ENCODE measurements at regions not wholly inside any gene's neighbourhood (a gene's known extent, or its start where the extent isn't known, plus 50 kb on each side); places are given as distances from the start of the nearest gene placed in this dataset.
A peak's percentile ranks its signal among the peaks of the same experiment; 100 is the strongest.

DNA sequence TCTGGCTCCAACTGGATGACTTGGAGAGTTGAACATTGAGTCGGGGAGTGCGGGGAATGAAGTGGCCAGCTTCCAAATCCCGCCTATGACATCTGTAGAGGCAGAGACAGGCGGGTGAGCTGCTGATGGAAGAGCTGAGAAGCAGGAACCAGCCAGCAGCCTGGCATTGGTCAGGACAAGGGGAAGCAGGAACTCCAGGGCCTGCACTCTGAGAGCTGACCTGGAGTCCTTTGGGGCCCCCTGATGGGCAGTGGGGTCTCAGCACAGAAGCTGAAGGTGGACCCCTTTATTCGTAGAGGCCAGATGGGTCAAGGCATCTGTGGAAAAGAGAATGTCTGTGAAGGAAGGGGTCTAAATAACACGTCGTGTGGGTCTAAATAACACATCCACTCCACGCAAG is 57.0 kb downstream of the SEC61G start:
- no peak for DNase-seq (ENCODE audit: low read depth in 2 of 2)

GRCh38 chr7:54699715-54700114 is 59.3 kb downstream of the SEC61G start:
- no peak for DNase-seq (ENCODE audit: low read depth in 2 of 2)

DNA sequence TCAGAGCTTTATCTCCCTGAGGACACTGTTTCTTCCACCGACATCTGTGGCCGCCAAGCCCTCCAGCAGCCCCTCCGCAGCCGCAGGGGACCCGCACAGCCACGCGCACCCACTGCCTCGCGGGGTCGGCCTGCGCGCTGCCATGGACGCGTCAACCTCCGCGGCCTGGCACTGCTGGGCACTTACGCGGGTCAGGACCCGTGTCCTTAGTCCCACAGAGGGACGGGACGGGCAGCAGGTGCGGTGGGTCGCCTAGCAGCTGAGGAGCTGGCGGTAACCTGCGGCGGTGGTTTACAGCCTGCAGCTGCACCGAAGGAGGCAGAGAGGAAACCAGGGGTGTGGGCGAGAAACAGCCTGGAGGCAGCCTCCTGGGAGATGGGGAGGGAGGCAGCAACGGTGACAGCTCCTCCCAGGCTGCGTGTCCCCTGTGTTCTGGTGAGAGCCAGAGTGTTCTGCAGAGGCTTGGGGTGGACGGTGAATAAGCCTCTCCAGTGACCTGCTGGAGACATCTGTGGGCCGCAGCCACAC is 61.3 kb downstream of the SEC61G start:
- no peak for DNase-seq (ENCODE audit: low read depth in 2 of 2)

- DNase-seq (ENCODE audit: low read depth in 2 of 2), result no peak
Observed at GRCh38 chr7:54690892-54691291, 68.1 kb downstream of the SEC61G start.

DNA sequence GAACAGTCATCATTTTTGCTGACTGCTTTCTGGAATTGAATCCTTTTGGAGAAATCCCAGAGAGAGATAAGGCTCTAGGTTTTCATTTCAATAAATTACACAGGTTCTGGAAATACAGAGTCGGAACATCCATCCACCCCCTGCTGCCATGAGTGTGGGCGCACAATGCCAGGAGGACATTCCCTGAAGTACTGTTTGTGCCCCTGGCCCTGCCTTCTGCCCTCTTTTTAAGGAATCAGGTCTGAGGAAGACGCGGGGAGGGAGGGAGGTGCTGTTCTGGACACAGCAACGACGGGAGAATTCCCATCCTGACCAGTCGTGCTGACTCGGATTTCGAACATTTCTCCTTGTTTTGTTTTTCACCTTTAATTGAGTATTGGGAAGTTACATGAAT is 69.0 kb downstream of the SEC61G start:
- DNase-seq (ENCODE audit: low read depth in 2 of 2), result no peak

- no peak for DNase-seq (ENCODE audit: low read depth in 2 of 2)
Observed at GRCh38 chr7:54689394-54690049, 69.5 kb downstream of the SEC61G start.

DNA sequence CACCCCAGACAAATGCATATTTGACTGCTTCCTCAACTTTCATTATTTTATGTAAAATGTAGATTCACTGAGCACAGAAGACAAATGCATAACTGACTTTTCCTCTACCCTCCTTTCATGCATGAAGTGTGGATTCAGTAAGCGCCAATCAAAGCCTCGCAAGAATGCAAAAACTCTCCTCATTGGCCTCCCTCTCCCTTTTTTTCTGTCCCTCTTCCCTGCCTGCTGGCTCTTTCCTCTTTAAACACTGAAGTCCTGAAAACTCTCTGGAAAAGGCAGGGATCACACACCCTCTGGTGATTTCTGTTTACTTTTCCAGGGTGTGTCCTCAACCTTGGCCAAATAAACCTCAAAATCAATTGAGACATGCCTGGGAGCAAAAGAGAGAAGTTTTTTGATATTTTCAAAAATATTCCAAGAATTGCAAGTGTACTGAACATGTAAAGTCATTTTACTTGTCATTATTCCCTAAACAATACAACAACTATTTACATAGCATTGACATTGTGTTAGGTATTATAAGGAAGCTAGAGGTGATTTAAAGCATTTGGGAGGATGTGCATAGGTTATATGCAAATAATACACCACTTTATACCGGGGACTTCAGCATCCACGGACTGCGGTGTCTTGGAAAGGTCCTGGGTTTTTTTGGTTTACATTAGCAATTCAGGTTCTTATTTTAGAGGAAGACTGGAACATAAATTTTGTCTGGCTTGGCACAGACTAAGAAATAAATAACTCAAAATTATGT is 71.4 kb downstream of the SEC61G start:
- DNase-seq (ENCODE audit: low read depth in 2 of 2), result no peak

DNA sequence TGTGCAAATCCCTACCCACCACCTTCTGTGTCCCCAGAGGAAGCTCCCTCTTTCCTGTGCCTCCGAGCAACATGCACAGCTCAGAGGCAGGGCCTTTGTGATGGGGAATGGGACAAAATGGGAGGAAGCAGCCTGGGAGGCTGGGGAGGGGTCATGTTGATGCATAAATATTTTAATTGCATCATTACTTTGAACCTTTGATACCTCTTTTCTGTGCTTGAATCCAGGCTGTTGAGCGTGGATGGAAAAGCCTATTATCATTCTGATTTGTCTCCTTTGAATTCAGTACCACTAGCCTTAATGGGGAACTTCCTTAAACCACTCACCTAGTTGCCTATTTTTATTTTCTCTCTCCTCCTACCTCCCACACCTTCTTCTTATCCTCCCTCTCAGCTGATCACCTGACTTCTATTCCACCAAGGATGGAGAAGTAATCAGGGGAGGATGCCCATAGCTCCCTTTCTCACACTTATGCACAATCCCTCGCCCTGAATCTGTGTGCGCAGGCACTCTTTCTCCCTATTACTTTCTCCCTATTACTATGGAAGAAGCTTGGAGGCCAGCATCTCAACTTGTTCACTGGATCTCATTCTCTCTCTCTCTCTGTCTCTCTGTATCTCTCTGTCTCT is 78.5 kb downstream of the SEC61G start:
- no peak for DNase-seq (ENCODE audit: low read depth in 2 of 2)

DNA sequence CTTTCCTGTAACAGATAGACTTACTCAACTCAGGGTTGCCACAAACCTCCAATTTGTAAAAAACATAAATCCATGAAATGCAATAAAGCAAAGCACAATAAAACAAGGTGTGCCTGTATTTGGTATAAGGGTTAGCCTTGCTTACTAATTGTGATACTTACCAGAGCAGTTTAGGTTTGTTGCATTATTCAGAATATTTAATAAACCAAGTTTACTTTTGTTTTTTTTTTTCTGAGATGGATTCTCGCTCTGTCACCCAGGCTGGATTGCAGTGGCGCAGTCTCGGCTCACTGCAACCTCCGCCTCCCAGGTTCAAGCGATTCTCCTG is 79.6 kb downstream of the SEC61G start:
- DNase-seq (ENCODE audit: low read depth in 2 of 2), result no peak

DNA sequence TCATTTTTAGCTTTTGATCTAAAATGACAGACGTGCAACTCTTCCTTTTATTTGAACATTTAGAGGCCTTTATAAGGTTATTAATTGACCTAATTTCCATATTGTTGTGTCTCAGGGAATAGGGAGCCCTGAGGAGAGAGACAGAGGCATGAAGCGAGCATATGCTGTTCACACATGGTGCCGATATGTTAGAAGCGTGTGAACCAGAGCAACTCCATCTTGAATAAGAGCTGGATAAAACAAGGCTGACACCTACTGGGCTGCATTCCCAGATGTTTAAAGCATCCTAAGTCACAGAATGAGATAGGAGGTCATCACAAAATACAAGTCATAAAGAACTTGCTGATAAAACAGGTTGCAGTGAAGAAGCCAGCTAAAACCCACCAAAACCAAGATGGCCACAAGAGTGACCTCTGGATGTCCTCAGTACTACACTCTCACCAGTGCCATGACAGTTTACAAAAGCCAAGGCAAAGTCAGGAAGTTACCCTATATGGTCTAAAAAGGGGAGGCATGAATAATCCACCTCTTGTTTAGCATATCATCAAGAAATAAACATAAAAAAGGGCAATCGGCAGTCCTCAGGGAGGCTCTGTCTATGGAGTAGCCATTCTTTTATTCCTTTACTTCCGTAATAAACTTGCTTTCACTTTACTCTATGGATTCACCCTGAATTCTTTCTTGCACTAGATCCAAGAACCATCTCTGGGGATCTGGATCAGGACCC is 80.1 kb downstream of the SEC61G start:
- no peak for DNase-seq (ENCODE audit: low read depth in 2 of 2)

- DNase-seq (ENCODE audit: low read depth in 2 of 2), result no peak
Observed at GRCh38 chr7:54674891-54675290, 84.1 kb downstream of the SEC61G start.

GRCh38 chr7:54672519-54672918 is 86.5 kb downstream of the SEC61G start:
- DNase-seq (ENCODE audit: low read depth in 2 of 2), result no peak

- peak; percentile 2 to 17 for DNase-seq (ENCODE audit: low read depth in 2 of 2)
Observed at GRCh38 chr7:54664235-54665228, 94.5 kb downstream of the SEC61G start.

DNA sequence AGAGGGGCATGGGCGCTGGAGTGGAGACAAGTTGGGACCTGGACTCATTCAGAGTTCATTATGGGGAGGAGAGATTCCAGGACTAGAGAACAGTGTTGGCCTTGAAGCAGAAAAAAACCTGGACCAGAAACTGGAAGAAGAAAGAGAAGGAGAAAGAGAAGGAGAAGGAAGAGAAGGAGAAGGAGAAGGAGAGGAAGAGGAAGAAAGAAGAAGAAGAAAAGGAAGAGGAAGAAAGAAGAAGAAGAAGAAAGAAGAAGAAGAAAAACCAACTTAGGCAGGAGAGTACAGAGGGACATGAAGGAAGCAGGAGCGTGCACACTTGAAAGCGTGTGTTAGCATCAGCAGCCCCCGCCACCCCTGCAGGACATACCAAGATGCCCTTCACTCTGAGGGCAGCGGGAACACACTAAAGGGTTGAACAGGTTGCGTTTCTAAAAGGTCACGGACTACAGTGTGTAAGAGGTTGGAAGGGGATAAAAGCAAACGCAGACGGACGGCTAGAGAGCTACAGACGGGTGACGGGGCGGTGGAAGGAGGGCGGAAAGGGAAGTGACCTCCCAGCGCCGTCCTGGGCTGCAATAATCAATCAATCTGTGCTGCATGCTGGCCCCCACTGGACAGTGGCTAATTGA is 95.3 kb downstream of the SEC61G start:
- no peak for DNase-seq (ENCODE audit: low read depth in 2 of 2)

DNA sequence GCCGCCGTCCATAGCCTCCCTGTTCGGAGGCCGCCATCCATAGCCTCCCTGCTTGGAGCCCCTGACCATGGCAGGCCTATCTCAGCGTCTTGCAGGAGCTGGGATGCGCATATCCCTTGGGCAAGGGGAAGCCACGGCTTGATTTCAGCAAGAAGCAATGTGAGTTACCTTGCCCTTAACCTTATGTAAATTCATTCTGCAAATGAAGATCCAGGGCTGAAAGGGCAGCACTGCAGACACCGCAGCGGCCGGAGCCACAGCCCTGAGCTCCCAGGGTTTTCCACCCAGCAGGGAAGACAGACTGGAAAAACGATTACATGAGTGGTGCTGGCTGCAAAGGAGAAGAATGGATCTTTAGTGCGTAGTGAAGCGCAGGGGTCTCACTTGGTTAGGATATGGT is 95.8 kb downstream of the SEC61G start:
- DNase-seq (ENCODE audit: low read depth in 2 of 2), result no peak

DNA sequence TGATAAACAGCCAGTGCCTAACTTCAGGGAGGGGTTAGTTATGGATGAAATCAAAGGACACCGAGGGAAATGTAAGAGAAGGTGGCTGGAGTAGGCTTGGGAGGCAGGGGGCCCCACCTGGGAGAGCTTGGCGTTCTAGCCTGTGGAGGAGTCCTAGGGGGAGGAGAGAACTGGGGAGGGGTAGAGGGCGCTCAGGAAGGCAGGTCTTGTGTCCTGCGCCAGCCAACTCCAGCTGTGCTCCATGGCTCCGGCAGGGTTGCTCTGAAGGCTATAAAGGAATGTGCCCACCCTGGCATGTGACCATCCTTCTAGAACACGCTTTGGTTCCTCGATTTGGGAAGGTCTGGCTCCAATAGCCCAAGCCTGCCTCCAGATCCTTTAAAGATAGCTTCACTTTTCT is 96.3 kb downstream of the SEC61G start:
- no peak for DNase-seq (ENCODE audit: low read depth in 2 of 2)

DNA sequence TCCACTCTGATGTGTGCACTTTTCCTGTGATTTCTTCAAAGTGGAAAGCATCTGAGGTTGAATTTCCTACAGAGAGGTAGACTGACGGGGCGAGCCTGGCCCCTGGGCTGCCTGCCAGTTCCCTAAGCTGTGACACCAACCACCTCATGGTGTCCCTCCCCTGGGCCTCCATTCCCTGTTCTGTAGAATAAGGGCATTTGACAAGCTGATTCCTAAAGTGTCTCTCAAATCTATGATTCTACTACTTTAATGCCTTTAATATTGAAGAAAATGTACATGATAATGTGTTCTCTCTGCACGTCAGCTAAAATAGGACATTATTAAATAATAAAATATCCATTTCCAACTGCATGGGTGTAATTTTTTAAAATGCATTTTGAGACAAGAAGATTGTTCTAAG is 105.1 kb downstream of the SEC61G start:
- DNase-seq (ENCODE audit: low read depth in 2 of 2), result no peak

DNA sequence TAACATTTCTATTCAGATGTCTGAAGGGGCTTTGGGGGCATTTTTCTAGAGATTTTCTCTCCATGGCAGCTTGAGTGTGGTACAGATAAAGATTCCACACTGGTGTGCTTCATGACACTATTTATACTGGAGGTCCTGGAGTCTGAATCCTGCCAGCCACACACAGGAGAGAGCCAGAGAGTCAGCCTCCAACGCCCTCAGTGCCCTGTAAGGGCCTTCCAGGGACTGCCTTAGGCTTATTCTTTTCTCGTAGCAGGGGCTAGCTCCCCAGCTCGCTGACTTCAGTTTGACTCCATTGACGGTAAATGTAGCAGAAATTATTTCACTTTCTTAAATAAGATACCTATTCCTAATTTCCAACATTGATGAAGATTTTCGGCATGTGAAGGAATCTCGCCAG is 100.9 kb downstream of the VSTM2A start:
- DNase-seq (ENCODE audit: low read depth in 2 of 2), result no peak

GRCh38 chr7:54637712-54638396 is 95.7 kb downstream of the VSTM2A start:
- DNase-seq (ENCODE audit: low read depth in 2 of 2), result no peak

GRCh38 chr7:54632696-54633095 is 90.5 kb downstream of the VSTM2A start:
- DNase-seq (ENCODE audit: low read depth in 2 of 2), result no peak
